ENCODE measurements at regions not wholly inside any gene's neighbourhood (a gene's known extent, or its start where the extent isn't known, plus 50 kb on each side); places are given as distances from the start of the nearest gene placed in this dataset.

- intact Hi-C loops (cut with DNase I) = no loop called here
- TF ChIP-seq CTCF (IDR thresholded peaks at IDR 0.05) = no peak
- DNase-seq (no peak), ATAC-seq (no peak)
- Histone ChIP-seq H3K27me3 (no peaks in the 10 kb centered on the region), H3K9me3 (no peaks in the 10 kb centered on the region), H3K4me1 (no peaks in the 10 kb centered on the region), H3K27ac (no peak overlapping the region), H3K36me3 (no peaks in the 10 kb centered on the region), H3K4me3 (no peak overlapping the region)
Measured at GRCh38 chrX:44596277-44596676, 53.6 kb upstream of the FUNDC1 start.
